ENCODE measurements at regions not wholly inside any gene's neighbourhood (a gene's known extent, or its start where the extent isn't known, plus 50 kb on each side); places are given as distances from the start of the nearest gene placed in this dataset.

GRCh38 chr2:225937625-225938187 lies 538.2 kb downstream of the NYAP2 start:
- TF ChIP-seq CTCF (IDR thresholded peaks at IDR 0.05): no peak
- TF ChIP-seq POLR2A (IDR thresholded peaks at IDR 0.05): no peak

All from heart left ventricle (tissue), 13 donors.